ENCODE measurements at regions not wholly inside any gene's neighbourhood (a gene's known extent, or its start where the extent isn't known, plus 50 kb on each side); places are given as distances from the start of the nearest gene placed in this dataset.

GRCh38 chr1:218787826-218788225, 385.9 kb upstream of the LYPLAL1 start:
- TF ChIP-seq SIN3A (IDR thresholded peaks at IDR 0.05; ENCODE audit: low read depth) = no peak
- TF ChIP-seq CTCF (IDR thresholded peaks at IDR 0.05 in 2 of 3, conservative IDR thresholded peaks at IDR 0.05 in 1 of 3; ENCODE audit: borderline replicate concordance in 1 of 3, insufficient read depth in 1 of 3, low read depth in 2 of 3, low read length in 2 of 3) = no peak
- no peak for TF ChIP-seq EZH2 (IDR thresholded peaks at IDR 0.05)
- no peak for TF ChIP-seq POLR2A (IDR thresholded peaks at IDR 0.05; ENCODE audit: borderline replicate concordance, extremely low read depth, insufficient read depth, insufficient read length)
- no peak for TF ChIP-seq POLR2AphosphoS5 (IDR thresholded peaks at IDR 0.05; ENCODE audit: low read depth, low read length)
- no peak for TF ChIP-seq RAD21 (IDR thresholded peaks at IDR 0.05; ENCODE audit: low read depth)
